K562 (cell line): ENCODE measurements at regions not wholly inside any gene's neighbourhood (a gene's known extent, or its start where the extent isn't known, plus 50 kb on each side); places are given as distances from the start of the nearest gene placed in this dataset.

ENCODE experiments used
- CBX3 ChIP-seq, 2 experiments: IDR thresholded peaks; 1 replicate in 1 of 2; 2 replicates in 1 of 2; pipeline ENCODE4 v1.6.1; 2012; ENCODE audit warnings: inconsistent platforms in 2 of 2, low read length in 2 of 2, borderline replicate concordance in 1 of 2, control low read depth in 1 of 2
- GTF2A2 ChIP-seq: IDR thresholded peaks from 2 replicates; pipeline ENCODE4 v1.6.1; 2016; ENCODE audit warnings: mild to moderate bottlenecking, missing genetic modification characterization, missing compliant biosample characterization
- MAFF ChIP-seq: IDR thresholded peaks from 2 replicates; pipeline ENCODE4 v1.6.1; 2012; ENCODE audit warnings: low read length, improper control_type of control experiment
- MAX ChIP-seq: sonication (generic); formaldehyde crosslinking; IDR thresholded peaks from 2 replicates; pipeline ENCODE4 v1.9.0; 2022; ENCODE audit warnings: mild to moderate bottlenecking, missing genetic modification reagents
- PATZ1 ChIP-seq: fragments of 250-450 bp; sonication (Bioruptor Pico); IDR thresholded peaks from 2 replicates; pipeline ENCODE4 v1.5.0; 2020; ENCODE audit warnings: mild to moderate bottlenecking, borderline replicate concordance
- PRDM10 ChIP-seq: fragments of 450-650 bp; IDR thresholded peaks from 2 replicates; pipeline ENCODE4 v1.6.1; 2018; ENCODE audit not compliant: partially characterized antibody
- SNAPC5 ChIP-seq: fragments of 250-450 bp; sonication (Bioruptor Pico); IDR thresholded peaks from 2 replicates; pipeline ENCODE4 v1.8.0; 2021; ENCODE audit warnings: moderate library complexity, mild to moderate bottlenecking, inconsistent platforms
- SOX6 ChIP-seq: fragments of 450-650 bp; IDR thresholded peaks from 2 replicates; pipeline ENCODE4 v1.6.1; 2014; ENCODE audit warnings: mild to moderate bottlenecking
- SRF ChIP-seq, 2 experiments: fragments of 250-450, 450-650 bp in 1 of 2; sonication (Bioruptor Pico) in 1 of 2; sonication (generic) in 1 of 2; formaldehyde crosslinking; IDR thresholded peaks; 2 replicates each; pipeline versions ENCODE4 v1.5.0 to v1.5.1; 2020 to 2022; ENCODE audit warnings: mild to moderate bottlenecking in 1 of 2, missing genetic modification reagents in 1 of 2

GRCh38 chr14:55913324-55914025 lies 204.7 kb upstream of the PELI2 start:
- TF ChIP-seq MAX (CRISPR knock-in tag) (no peak), PATZ1 (CRISPR knock-in tag) (no peak), CBX3 (IDR thresholded peaks at IDR 0.05; ENCODE audit: borderline replicate concordance in 1 of 2, low read length in 2 of 2) (no peak), PRDM10 (no peak), MAFF (no peak), GTF2A2 (tag) (no peak), SOX6 (no peak), SNAPC5 (CRISPR knock-in tag) (no peak), SRF (CRISPR knock-in tag; IDR thresholded peaks at IDR 0.05) (no peak)
